ENCODE measurements at regions not wholly inside any gene's neighbourhood (a gene's known extent, or its start where the extent isn't known, plus 50 kb on each side); places are given as distances from the start of the nearest gene placed in this dataset.

DNA sequence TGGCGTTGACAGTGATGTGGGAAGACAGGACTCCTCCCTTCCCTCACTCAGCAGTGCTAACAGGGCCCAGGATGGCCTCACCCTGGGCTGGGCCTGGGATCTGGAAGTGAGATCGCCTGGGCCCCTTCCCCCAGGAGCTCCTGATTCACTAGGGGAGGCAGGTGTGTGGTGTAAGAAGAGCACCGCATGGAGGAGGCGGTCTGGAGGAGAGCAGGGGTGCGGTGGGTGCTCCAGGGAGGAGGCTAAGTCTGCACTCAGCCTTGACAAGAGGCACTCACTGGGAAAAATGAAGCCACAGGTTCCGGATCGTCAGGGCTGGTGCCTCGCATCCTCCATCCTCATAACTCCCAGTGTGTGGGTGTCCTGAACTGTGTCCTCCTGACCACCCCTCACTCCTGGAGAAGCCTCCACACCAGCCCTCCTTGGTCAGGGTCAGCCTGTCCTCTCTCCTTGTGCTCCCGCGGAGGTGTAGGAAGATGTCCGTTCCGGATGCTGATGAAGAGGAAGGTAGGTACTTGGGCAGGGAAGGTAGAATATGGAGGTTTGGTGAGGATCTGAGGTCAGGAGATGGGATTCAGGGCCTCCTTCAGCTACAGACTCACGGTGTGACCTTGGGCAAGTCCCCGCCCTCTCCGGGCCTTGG is 142.1 kb upstream of the WNT4 start:
- DNase-seq (ENCODE audit: low read depth) = no peak

DNA sequence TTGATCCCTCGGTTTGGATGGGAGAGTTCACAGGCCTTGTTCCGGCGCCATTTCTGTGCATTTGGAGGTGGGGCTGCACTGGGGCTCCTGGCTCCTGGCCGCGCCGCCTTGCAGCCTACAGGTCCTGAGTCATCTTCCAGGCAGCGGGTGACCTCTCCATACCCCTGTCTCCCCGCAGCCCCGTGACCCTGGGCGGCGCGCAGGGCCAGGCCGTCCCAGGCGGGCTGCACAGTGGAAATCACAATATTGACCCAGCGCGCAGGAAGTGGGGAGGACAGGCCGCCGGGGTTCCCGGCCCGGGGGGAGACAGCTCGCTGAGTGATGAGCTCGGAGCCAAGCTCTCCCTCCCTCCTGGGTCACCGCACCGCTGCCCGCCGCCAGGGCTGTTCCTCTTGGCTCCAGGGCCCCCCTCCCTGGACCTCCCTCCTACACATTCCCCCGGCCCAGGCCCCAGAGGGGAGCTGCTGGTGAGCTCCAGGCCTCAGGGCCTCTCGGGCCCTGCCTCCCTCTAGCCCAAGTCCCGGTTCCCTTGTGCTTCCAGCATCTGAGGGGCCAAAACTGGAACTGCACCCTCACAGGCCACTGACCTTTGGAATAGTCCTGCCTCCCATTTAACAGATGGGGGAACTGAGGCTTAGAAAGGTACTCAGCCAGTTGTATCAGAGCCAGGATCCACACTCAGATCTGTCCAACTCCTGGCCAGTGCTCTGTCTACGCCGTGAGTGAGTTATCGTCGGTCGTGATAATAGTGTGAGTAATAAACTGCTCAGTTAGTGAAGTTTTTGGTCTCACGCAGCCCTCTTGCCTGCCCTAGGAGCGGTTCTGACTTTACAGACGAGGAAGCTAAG is 142.9 kb upstream of the WNT4 start:
- DNase-seq (ENCODE audit: low read depth) = no peak

DNA sequence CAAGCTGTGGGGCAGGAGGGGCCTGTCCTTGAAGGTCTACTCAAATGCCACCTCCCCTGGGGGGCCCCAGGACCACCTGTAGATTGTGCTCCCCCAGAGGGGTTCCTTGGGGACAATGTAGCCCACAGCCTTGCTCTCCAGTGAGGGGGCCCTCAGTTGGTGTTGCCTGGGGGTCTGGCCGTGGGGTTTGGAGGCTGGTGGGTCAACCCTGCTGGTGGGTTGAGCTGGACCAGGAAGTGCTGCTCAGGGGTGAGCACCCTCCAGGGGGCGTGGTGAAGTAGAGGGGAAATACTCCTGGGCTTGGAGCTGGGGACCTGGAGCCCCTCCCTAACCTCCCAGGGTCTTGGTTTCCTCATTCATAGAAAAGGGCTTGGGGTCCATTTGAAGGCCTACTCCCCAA is 143.6 kb upstream of the WNT4 start:
- DNase-seq (ENCODE audit: low read depth) = no peak

DNA sequence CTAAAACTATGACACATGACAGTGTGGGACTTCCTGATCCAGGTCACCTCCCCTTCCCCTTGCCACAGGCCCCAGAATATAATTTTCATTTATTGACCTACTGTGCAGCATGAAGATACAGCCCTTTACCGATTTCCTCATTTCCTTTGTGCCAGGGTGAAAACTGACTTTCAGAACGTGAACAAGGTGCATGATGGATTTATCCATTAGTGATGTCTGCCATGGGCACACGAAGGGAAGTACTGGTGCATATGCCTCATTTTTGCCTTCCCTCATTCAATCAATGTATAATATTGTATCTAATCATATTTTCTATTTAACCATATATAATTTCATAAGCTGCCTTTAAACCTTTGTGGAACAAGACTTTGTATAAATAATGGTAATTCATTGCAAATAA is 144.4 kb upstream of the WNT4 start:
- DNase-seq (ENCODE audit: low read depth) = no peak

DNA sequence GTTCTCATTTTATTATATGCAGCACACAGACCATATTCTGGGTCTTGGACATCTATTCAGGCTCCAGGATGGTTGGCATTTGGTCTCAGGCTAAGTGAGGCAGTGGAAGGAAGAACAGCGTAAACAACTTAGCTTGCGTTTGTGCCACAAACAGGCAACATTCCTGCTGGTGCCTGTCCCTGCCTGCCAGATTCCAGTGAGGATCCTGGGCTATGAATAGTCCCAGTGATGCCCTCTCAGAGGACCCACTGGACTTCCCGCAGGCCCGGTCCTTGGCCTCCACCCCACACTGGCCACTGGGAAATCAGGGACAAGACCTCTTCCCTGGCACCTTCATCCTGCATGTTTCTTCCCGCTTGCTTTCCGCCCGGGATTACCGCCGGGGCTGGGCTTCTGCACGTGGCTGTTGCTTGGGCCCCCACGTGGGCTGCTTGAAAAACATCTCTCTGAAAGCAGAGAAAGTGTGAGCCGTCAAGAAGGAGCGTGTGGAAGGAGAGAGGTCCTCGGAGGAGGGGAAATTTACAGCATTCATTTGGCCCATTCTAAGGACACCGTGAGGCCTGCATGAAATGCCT is 145.1 kb upstream of the WNT4 start:
- no peak for DNase-seq (ENCODE audit: low read depth)

DNA sequence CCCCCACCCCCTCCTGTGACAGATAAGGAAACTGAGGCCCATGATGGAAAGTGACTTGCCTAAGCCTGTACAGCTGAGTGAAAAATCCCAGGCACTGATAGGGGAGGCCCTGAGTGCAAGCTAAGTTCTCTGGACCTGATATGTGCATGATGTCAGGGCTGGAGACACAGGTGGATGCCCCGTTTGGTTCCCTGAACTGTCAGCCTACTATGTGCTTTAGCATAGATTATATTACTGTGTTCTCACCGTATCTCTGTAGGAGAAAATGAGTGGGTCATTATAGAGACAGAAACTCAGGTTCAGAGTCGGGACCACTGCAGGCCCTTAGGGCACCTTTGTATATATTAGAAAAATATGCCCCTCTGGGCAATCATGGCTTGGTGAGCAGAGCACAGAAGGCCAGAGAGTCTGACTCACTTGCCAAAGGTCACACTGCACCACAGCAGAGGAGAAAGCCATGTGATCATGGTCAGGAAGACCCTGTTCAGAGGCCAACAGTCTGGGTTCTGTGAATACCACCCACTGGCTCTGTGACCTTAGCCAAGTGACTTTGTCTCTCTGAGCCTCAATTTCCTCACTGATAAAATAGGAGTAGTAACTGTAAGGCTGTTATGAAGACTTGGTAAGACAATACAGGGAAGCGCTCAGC is 145.8 kb upstream of the WNT4 start:
- DNase-seq (ENCODE audit: low read depth) = no peak

DNA sequence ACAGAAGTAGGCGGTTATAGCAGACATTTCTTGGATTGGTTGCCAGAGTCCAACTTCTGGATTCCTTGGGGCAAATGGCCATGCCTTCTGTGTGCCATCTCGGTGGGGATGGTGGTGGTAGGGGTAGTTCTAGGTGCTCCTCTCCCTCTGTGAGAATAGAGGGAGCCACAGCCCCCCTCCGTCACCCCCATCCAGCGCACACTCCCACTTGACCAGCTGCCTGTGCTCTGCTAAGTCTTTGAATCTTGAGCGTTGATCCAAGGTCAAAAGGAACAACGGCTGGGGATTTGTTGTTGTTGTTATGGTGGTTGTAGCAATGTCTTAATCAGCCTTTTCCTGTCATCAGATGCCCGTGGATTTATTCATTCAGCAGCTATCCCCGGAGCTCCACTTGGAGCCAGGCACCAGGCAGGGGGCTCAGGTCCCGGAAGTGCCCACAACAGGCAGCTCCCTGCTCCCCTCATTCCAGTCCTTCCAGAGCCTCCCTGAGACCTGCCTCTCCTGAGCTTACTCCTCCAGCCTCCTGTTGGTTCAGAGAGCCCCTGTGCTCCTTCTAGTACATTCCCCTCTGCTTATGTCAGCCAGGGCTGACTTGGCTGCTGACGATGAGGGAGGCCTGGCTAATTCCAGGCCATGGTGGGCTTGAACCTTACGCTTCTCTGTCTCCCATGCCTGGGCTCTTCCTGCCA is 146.6 kb upstream of the WNT4 start:
- DNase-seq (ENCODE audit: low read depth) = no peak

DNA sequence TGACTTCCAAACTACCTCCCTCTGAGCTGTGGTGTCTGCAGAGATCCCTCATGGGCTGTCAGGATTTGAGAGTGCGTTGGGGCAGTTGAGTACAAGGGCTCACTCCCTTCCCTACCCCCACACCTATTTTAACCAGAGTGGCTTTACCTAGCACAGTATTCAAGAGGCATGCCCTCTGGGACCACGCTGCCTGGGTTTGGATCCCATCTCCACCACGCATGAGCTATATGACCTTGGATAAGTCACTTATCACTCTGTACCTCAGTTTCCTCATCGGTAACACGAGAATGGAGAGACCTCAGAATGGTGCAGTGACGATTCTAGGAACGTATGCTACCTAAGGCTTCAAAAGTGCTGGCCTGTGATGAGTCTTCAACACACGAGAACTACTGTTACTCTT is 147.3 kb upstream of the WNT4 start:
- no peak for DNase-seq (ENCODE audit: low read depth)

DNA sequence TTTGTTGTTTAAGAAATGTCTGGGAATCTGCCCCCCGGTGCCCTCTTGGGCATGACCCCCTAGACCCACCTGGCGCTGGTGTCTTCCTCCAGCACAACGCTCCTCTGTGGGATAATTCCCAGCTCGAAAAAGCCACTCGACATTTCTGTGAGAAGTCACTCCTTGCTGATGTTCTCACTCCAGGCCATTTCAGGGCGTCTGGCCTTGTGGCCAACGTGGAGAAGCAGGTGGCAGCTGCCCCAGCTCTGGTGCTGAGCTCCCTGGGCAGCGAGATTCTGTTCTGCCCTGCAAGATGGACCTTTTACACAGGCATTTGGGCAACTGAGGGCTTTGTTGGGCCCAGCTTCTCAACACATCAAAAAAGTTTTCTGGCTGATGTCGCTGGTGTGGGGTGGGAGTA is 147.7 kb upstream of the WNT4 start:
- no peak for DNase-seq (ENCODE audit: low read depth)

DNA sequence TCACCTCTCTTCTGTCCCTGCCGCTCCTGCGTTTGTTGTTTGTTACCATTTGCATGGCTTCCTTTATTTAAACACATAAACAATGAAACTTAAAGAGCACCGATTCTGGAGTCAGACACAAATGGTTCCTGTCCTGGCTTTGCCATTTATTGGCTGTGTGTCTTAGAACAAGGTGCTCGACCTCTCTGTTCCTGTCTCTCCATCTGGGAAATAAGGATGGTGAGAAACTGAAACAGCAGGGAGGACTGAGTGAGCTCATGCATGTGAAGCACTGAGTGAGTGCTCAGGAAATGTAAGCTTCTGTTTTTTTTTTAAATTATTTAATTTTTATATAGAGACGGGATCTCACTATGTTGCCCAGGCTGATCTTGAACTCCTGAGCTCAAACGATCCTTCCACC is 148.2 kb upstream of the WNT4 start:
- no peak for DNase-seq (ENCODE audit: low read depth)

DNA sequence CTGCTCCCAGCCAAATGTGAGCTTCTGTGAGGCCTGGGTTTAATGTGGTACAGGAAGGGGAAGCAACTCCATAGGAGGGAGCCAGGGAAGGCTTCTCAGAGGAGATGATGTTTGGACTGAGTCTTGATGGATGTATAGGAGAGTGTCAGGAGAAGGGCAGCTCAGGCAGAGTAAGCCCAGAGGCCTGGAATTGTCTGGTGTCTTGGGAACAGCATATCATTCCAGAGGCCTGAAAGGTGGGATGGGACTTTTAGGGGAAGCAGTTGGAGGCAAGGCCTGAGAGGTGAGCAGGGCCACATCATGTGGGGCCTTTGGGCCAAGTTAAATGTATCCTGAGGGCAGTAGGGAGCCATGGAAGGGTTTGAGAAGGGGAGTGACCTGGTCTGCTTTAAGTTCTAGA is 148.6 kb upstream of the WNT4 start:
- no peak for DNase-seq (ENCODE audit: low read depth)

DNA sequence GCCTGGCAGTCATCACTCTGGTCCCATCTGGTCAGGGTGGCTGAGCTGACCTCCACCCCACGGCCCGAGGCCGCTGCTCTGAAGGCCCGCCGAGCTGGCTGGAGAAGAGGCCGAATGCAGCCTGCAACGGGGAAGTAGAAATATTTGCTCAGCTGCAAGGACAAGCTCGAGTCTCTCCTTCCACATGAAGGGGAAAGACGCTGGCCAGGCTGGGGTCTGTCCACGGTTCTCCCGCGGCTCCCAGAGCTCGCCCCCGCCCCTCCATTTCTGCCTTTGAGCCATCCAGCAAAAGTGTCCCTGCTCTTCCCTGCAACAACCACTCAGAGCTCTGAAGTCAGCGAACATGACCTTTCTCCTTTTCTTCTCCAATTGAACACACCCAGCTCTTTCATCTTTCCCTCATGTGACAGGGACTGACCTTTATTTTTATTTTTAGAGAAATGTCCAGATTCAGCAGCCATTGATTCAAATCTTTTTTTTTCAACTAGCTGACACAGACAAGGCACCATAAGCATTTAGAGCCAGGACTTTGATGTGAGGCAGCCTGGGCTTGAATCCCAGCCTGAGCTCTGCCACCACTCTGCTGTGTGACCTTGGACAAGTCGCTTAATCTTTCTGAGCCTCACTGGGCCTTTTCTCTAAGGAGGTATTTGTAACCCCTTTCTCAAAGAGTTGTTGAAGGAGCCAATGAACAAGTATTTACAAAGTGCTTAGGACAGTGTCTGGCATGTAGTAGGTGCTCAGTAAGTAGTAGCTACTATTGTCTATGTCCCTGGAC is 149.3 kb upstream of the WNT4 start:
- DNase-seq (ENCODE audit: low read depth) = no peak

DNA sequence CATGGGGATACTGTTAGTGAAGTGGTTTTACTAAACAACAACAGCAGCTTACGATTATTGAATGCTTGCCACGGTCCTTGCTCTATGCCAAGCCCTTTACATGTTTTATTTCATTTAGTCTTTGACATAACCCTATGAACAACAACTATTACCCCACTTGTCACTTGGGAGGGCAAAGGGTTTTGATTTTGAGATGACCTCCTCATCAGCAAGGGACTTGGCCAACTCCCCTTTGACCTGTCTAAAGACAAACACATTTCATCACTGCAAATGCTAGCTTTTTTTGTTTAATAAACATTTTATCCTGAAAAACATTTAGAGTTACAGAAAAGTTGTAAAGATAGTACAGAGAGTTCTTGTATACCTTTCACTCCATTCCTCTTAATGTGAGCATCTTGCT is 152.5 kb upstream of the WNT4 start:
- DNase-seq (ENCODE audit: low read depth) = no peak

DNA sequence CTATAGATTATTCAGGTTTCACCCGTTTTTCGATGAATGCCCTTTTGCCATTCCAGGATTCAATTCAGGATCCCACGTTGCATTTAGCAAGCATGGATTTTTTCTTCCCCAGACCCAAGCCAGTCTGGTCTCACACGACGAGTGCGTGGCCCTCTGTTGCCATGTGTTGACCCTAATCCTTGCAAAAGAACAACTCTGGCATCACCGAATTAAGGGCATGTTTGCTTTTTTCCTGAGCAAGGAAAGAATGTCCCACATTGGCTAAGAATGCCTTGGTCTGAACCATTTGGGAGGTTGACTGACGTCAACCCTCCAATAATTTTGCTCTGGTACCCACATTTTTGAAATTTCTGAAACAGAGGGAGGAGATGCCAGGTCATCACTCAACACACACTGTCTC is 153.0 kb upstream of the WNT4 start:
- DNase-seq (ENCODE audit: low read depth) = no peak

DNA sequence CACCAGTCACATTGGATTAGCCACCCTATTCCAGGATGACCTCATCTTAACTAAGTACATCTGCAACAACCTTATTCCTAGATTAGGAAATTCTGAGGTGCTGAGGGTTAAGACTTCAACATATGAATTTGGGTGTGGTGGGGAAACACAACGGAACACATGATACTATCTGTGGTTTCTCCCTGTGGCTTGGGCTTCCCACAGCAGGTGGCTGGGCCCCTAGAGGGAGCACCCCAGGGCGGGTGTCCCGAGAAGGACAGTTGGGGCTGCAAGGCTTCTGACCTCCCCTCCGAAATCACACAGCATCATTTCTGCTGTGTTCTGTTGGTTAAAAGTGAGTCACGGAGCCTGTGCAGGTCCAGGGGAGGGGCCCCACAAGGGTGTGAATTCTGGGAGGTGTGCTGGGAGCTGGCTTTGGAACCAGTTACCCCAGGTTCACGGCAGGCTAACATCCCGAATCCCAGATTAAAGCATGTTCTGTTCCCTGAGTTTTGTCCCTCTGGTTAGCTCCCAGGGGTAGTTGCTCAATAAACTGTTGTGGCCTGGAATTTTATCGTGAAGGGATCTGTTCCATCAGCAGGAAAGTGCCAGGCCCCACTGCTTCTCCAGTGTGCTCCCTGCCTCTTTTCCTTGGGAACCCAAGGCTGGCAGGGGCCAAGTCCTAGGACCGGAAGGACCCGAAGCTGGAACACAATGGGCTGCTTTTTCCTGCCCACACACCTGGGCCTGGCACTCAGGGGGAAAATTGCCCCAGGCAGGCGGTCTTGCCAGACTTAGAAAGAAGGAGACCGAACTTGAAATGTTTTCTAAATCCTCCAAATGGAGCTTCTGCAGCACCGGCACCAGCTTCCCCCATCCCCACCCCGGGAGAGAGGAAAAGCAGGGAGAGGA is 154.0 kb upstream of the WNT4 start:
- DNase-seq (ENCODE audit: low read depth) = no peak

DNA sequence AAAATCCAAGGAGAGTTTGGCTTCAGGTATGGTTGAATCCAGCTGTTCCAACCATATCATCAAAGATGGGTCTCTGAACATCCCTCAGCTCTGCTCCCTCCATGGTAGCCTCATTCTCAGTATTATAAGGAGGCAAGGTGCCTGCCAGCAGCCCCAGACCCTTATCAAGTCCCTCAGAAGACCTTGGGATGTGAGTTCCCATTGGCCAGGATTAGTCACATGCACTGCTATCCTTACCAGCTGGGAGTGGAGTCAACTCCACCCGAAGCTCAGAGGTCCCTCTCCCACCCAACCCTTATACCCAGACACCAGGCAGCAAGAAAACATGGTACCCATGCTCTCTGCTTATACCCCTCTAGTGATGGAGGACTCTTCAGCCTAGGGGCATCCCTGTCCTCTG is 153.7 kb upstream of the ZBTB40 start:
- no peak for DNase-seq (ENCODE audit: low read depth)

DNA sequence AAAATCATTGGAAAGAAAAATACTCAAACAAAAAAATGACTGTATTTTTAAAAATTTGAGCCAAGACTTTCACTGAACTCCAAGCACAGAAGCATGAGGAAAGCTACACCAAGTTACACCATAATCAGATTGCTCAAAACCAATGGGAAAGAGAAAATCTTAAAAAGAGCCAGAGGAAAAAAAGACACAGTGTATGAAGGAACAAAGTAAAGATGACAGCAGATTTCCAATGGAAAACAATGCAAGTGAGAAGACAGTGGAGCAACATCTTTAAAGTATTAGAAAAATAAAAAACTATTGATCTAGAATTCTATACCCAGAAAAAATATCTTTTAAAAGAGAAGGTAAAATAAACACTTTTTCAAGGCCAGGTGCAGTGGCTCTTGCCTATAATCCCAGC is 147.8 kb upstream of the ZBTB40 start:
- DNase-seq (ENCODE audit: low read depth) = no peak

DNA sequence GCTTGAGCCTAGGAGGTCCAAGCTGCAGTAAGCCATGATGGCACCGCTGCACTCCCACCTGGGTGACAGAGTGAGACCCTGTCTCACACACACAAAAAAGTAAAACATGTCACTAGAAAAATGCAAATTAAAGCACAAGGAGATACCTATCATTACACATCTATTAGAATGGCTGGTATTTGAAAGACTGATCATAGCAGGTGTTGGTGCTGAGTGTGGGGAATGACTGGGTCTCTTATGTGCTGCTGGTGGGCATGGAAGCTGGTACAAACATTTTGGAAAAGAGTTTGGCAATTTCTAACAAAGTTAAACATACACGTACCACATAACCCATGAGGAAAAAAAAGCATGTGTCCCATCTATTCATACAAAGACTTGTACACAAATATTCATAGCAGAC is 142.1 kb upstream of the ZBTB40 start:
- DNase-seq (ENCODE audit: low read depth) = no peak

DNA sequence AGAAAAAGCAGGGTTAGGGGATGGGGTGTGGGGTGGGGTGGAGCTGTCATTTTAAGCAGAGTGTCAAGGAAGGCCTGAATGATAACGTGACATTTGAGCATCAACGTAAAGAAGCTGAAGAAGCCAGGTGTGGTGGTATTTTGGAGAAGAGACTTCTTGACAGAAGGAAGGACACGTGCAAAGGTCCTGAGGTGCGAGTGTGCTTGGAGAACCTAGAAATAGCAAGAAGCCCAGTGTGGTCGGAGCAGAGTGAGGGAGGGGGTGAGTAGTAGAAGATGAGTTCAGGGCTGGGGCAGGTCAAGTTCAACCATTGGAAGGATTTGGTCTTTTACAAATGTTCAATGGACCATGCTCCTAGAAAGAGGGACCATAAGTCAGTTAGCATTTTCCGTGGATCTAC is 140.2 kb upstream of the ZBTB40 start:
- DNase-seq (ENCODE audit: low read depth) = no peak

DNA sequence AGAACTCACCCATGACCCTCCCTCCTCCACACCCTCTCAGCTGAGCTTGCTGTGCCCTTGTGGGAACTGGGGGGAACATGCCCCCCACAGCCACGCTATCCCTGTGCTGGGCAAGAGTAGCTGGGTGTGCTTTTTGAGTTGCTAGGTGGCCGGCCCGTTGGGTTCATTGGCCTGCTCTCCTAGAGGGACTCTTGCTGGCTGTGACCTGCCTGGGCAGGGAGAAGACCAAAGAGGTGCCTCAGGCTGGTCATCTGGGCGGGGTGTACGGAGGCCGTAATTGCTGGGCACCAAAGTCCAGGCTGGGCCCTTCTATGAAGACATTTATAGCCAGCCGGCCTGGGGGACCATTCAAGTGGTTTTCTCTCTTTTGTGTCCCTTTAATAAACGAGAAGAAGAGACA is 138.3 kb upstream of the ZBTB40 start:
- DNase-seq (ENCODE audit: low read depth) = no peak
